ENCODE measurements at regions not wholly inside any gene's neighbourhood (a gene's known extent, or its start where the extent isn't known, plus 50 kb on each side); places are given as distances from the start of the nearest gene placed in this dataset.

- no peak for DNase-seq
Measured at GRCh38 chr6:100130630-100131029, 136.6 kb upstream of the MCHR2 start.

DNA sequence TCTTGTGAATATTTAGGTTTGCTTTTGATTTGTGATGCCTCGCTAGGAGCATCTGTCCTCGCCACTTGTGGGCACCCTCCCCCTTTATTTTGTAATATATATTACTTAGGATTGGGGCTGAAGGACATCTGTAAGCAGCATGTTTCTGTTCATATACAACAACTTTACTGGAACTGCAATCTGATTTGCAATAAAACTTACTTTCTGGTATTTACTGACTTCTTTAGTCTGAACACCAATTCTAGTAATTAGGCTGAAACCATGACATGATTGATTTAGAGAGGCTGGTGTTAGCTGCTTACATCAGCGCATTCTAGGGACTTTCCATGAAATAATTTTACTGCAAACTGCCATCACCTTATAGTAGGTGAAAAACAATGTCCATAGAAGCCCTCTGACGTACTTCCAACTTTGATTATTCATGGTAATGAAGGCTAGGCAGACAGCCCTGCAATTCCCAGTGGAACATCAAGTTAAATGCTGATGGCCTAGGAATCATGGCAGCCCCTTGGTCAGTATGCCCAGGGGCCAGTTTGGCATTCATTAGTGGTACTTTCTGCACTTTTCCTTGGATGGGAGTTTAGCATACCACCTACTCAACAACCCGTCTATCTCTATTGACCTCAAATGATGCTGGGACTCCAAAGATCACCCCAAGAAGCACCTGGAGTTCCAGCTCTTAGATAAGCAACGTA lies 132.9 kb upstream of the MCHR2 start:
- DNase-seq, result no peak

DNA sequence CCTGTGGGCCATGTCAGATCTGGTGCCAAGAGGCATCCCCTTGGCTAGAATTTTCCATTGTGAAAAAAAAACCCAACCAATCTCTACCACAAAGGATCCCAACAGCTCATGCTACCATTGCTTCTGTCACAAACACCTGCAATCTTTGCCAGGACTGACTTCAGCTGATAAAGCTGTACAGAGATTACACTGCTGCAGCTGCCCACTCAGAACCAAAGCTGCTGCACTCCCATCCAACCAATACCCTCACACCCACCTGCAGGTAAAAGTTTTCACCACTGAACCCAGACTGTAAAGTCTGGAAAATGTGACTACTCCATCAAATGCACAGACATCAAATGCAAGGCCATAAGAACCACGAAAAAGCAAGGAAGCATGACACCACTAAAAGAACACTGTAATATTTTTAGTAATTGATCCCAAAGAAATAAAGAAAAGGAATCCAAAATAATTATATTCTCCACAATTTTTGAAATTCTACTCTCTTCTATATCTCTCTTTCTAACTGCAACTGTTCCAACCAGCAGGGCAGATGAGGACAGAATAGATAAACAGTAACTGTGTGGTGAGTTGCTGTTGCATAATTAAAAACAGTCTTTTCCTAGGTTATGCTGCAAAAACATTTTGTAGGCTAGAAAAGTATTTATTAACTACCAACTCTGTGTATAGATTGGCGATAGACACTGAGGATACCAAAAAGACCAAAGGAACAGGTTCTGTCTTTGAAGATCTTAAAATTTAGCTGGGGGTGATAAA lies 128.0 kb upstream of the MCHR2 start:
- no peak for DNase-seq

GRCh38 chr6:100119261-100119660 lies 125.2 kb upstream of the MCHR2 start:
- DNase-seq, result no peak

DNA sequence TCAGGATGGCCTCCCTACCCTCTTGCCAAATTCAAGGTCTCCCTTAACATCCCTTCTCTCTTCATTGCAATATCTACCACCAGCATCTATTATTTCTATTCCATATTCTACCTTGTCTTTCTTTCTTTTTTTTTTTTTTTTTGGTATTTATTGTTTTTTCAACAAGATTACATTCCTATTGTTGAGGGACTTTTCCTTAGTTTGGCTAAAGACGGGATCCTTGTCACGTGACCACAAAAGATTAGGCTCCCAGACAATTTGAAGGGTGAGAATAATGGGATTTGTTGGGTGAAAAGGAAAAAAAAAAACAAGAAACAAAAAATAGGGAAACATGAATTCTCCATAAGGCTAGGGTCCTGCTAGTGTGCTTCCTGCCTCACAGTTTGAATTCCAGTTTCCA lies 124.3 kb upstream of the MCHR2 start:
- no peak for DNase-seq

- no peak for DNase-seq
Measured at GRCh38 chr6:100117680-100118079, 123.7 kb upstream of the MCHR2 start.

GRCh38 chr6:100116411-100117194 lies 122.6 kb upstream of the MCHR2 start:
- DNase-seq, result peak; percentile 34

DNA sequence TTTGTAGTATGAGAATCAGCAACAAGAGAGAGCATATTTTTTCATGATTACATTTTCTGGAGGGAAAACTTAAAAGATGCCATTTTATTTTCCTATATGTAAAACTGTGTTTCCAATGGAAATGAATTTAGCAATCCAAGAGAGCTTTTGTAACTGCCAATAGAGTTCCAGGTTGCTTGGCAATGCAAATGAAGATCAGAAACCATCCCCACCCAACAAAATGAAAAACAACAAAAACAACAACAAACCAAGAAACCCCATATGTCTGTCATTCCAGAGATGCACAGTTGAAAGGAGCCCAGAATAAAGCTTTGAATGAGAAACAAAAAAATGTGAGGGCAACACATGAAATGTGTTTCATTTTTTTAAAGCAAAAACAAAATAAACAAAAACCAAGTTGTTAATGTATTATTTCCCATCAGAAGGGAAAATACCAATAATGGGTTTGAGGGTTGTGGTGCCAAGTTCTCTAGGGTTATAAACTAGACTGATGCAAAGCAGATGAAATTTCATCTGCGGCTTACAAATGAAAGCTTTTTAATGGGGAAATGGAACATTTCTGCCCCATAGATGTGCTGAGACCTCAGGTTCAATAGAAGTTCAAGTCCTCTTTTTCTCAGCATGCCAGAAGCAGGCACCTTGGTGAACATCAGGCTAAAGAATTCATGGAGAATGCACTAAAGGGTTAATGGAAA lies 121.5 kb upstream of the MCHR2 start:
- DNase-seq, result no peak

- DNase-seq, result no peak
Measured at GRCh38 chr6:100112855-100113508, 119.0 kb upstream of the MCHR2 start.

DNA sequence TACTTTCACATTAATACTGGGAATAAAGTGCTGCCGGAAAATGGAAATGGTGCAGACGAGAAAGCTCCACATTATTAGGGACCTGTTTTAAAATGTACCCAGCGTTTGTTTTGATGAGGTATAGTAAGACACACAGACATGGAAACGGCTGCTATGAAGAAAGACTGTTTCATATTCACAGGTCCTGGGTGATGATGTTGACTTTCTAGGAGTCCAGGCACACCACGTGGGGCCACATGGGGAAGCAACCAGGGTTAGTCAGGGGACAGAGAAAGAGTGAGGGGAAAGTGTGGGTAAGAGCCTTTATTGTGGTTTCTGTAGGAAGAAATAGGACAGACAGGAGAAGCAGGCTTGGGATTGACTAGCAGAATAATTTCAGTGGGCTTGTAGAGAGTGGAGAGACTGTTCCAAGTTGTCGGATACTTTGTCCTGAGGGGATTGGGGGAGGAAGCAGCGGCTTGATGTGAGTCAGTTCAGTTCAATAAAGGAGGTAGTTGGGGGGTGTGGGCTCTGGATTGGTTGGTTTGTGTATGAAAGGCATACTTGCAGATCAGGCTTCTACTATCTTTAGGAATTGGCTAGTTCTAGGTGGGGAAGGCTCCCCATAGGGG lies 112.0 kb upstream of the MCHR2 start:
- no peak for DNase-seq

DNA sequence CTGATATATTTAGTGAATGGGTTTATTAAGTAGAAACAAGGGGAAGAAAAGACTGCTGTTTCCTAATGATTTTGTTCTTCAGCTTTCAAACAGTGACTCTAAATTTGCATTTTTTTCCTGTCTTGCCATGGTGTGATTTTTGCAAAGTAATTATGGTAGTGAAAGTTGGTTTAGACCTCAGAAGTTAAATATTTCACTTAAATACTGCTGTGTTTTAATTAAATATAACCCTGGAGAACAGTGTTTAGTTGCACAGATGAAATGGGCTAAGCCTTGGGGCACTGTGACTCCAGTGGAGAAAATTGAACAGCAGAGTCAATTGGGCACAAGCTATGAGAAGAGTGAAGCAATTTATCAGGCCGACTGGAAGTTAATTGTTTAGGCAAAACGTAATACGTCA lies 111.1 kb upstream of the MCHR2 start:
- no peak for DNase-seq

DNA sequence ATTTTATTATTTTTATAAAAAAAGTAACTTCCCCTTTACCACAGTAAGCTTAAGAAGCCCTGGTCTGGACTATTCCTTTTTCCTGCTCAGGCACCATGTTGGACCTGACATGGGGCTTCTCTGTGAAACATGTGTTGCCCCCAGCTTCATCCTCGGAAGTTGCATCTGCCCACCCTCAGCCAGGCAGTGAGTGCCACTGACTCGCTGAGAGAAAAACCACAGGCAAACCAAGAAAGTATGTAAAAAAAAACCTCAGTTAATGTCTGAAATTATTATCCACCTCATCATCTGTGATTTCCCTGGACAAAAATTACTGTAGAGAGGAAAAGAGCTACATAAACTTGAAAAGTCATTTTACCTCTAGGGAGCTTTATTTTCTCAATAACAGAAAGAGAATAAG lies 109.9 kb upstream of the MCHR2 start:
- DNase-seq, result no peak

GRCh38 chr6:100103194-100103593 lies 109.2 kb upstream of the MCHR2 start:
- DNase-seq, result no peak

DNA sequence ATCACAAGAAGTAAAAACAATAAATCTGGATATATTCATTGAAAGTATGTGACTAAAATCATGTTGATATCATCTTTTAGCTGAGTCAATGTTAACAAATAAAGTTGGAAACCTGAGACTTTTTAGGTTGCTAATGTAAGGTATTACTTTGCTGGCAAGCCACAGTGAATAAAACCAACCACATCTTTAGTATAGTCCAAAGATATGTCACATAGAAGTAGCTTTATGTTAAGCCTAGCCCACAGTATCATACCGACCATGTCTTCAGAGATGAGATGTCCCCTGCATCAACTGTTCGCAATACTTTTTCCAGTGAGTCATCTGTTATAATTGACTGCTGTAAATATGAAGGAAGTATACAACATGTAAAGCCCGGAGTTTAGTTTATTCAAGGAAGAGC lies 107.6 kb upstream of the MCHR2 start:
- no peak for DNase-seq

DNA sequence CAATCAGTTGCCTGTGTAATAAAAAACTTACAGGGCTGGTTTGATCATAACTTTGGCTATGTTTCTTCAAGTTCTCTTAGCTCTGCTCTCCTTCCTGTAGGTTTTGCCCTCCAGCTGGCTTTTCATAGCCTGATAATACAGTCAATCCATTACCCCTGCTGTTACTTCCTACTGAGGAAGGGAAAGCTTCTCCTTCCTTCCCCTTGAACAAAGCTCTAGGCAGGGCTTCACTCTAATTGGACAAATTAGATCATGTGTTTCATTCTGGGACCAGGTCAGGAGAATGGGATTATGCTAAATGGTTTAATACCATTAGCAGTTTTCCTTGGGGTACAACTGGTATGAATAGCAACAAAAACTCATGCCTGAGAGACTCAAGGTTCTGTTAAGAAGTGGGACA lies 106.8 kb upstream of the MCHR2 start:
- no peak for DNase-seq

GRCh38 chr6:100099189-100100074 lies 105.4 kb upstream of the MCHR2 start:
- DNase-seq, result peak; percentile 45

- no peak for DNase-seq
Measured at GRCh38 chr6:100096936-100097335, 102.9 kb upstream of the MCHR2 start.

DNA sequence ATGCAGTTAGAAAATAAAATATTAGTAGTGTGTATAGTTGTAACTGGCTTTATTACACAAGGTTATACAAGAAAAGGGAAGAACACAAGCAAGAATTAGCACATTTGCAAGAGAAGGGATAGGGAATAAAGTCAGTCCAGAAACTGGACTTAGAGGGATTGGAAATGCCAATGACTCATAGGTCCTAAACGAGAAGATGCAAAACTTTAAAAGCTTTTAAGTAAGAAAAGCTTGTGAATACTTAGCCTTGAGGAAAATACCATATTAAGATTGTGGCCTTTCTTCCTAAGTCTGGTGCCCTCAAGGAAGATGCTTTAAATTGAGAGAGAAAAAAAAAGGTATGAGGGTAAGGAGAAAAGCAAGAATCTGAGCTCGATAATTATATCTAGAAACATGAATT lies 102.3 kb upstream of the MCHR2 start:
- DNase-seq, result no peak

DNA sequence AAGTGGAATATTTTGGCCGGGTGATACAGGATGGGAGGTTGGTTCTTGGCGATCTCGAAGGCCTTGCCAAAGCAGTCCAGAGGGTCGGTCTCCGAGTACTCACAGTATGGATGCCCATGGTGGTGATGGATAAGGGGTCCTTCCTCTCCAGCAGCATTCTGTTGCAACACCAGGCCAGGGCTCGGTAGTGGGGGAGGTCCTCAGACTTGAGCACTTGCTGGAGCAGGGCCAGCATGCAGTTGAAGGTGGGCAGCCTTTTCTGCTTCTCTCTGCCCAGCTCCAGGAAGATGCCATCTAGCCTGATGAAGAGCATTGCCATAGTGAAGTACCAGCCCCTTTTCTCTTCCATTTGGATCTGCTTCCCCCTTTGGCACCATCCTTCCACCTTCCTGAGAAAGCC lies 99.4 kb upstream of the MCHR2 start:
- DNase-seq, result no peak

DNA sequence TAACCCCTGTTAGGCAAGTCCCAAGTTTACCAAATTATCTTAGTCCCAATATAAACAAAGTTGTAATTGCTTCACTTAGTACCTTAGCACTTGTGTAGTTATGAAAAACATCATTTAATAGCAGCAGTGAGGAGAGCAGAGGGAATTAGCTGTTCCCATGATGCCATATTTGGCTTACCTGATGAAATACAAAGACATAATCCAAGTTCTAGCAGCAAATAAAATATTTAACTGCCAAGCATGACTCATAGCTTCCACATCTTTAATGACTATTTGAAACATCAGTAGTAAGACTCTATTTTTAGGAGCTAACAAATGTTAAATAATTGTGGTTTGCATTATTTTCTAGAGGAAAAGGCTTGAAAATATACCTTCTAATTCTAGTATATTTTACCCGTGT lies 94.0 kb upstream of the MCHR2 start:
- no peak for DNase-seq

- no peak for DNase-seq
Measured at GRCh38 chr6:100084991-100085364, 91.0 kb upstream of the MCHR2 start.
